SK-N-SH (cell line): ENCODE measurements at regions not wholly inside any gene's neighbourhood (a gene's known extent, or its start where the extent isn't known, plus 50 kb on each side); places are given as distances from the start of the nearest gene placed in this dataset.
"Not testable (repeated sequence)": the region's sequence is repeated elsewhere in the genome, so short reads cannot be mapped to it uniquely, and the experiment has no call there.

ENCODE experiments used
- CTCF ChIP-seq: fragments of 200-600 bp; sonication (generic); IDR thresholded peaks from 2 replicates; pipeline ENCODE4 v1.6.1; 2017; ENCODE audit warnings: antibody characterized with exemption, mild to moderate bottlenecking, moderate library complexity
- POLR2AphosphoS5 ChIP-seq: IDR thresholded peaks from 2 replicates; pipeline ENCODE4 v1.6.1; 2012; ENCODE audit warnings: low read depth, low read length
- TEAD4 ChIP-seq: IDR thresholded peaks from 2 replicates; pipeline ENCODE4 v1.4.0; 2012; ENCODE audit warnings: mild to moderate bottlenecking, borderline replicate concordance; ENCODE audit not compliant: insufficient read depth

GRCh38 chr9:108774088-108774487, 81.7 kb downstream of the ACTL7B start:
- TF ChIP-seq CTCF, POLR2AphosphoS5, TEAD4: not testable (repeated sequence)
